SKM-1 (cell line): ENCODE measurements at regions not wholly inside any gene's neighbourhood (a gene's known extent, or its start where the extent isn't known, plus 50 kb on each side); places are given as distances from the start of the nearest gene placed in this dataset.

Experiments
- DNase-seq: peaks from one replicate; lab custom pipeline; 2025; ENCODE audit not compliant: unreplicated experiment; lab: John Stamatoyannopoulos, UW

DNA sequence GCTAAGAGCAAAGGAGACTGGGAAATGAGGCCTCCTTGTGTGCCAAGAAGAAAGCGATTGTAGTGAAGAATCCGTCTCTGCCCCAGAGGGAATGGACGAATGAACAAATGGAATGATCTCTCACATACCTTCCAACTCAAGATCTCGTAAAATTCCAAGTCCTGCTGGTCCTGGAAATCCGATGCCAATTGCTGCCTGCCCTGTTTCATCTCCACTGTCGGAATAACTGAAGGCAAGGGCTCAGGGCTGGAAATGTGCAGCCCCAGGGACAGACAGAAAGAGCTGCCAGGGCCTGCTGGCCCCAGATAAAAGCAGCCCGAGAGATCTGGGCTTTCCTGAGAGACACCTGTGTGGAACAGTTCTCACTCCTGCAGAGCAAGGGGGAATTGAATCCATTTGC lies 120.9 kb downstream of the MN1 start:
- no peak for DNase-seq

DNA sequence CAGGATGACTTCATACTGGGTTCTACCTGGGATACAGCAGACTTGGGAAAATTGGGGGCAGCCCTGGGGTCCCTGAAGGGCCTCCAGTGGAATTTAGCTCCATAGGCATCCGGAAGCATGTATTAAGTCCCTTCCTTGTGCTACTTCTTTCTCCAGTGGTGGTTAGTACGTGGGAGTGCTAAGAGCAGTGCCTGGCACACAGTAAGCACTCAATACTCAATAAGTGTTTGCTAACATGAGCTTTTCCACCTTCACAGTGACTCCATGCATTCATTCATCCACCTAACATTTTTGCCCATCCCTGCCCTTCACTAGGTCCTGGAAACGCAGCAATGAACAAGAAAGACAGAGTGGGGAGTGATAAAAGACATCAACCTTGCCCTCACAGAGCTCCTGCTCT lies 120.5 kb downstream of the MN1 start:
- DNase-seq: no peak

DNA sequence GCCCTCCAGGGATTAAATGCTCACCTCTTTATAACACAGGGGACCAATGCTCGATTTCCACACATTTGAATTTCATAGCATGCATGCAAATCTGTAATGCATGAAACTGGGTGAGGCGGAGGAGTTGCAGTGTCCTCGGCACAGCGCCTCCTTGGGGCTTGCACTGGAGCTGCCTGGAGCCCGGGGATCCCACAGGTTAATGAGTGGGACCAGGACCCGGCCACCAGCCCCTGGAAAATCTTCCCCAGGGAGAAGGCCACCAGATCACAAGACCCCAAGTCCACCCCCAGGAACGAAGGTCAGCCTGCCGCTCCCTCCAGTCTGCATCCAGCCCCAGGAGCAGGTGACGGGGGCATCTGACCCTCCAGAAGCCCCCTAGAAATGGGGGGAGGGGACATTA lies 119.1 kb downstream of the MN1 start:
- DNase-seq: no peak

DNA sequence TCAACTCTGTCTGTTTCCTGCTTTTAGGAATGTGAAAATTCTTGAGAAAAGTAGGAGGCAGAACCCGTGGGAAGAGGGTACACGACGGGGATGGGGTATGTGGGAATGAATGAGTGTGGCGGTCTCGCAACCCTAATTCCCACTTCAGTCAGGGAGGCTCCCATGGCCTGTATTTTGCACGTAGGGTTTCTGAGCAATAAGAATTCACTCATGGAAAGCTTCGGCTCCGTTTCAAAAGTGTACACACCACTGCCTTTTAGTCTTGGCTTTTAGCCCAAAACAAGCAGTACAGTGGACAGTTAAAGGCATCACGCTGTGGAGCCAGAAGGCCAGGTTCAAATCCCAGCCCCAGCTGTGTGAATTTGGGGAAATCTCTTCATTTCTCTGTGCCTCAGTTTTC lies 116.7 kb downstream of the MN1 start:
- DNase-seq: no peak

DNA sequence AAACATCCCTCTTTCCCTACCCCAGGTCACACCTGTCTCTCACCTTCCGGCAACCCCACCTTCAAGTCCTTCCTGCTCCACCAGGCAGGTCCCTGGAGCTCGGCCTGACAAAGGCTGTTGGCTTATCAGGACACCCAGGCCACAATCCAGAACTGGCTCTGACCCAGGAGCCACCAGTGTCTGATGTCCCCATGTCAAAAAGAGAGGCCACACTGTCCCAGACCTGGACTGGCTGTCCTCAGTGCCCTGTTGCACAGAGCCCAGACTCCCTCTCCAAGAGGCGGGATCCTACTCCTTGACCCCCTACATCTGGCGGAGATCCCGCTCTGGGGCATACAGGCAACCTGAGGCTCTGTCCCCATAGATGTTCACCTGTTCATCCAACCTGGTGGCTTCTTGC lies 116.0 kb downstream of the MN1 start:
- no peak for DNase-seq

DNA sequence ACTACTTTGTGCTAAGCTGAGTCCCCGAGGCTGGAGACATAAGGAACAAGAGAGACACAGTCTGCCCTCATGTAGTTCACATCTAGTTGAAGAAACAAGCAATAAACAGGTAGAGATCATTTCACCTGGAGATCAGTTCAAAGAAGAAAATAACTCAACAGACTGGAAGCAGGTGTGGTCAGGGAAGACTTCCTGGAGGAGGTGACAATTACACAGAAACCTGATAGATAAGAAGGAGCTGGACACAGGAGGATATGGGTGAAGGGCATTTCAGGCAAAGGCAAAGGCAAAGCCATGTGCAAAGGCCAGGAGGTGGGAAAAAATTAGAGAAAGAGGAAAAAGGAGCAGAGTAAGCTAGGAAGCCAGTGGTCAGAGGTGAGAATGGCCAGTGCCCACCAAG lies 115.6 kb downstream of the MN1 start:
- DNase-seq: no peak

DNA sequence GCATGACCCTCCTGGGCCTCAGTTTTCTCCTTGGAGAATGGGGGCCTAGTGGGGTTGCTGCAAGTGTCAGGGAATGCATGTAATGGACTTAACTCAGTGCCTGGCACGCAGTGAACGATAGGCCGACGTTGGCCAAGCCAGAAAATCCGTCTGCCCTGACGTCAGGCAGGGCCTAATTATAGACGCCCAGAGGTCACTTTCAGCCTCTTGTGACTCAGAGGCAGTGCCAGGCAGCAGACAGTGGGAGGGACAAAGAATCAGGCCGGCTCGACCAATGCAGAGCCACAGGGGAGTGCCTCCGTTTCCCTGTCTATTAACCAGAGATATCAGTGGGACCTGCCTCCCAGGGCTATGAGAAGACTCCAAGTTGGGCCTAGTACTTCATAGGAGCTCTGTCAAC lies 115.0 kb downstream of the MN1 start:
- DNase-seq: no peak

DNA sequence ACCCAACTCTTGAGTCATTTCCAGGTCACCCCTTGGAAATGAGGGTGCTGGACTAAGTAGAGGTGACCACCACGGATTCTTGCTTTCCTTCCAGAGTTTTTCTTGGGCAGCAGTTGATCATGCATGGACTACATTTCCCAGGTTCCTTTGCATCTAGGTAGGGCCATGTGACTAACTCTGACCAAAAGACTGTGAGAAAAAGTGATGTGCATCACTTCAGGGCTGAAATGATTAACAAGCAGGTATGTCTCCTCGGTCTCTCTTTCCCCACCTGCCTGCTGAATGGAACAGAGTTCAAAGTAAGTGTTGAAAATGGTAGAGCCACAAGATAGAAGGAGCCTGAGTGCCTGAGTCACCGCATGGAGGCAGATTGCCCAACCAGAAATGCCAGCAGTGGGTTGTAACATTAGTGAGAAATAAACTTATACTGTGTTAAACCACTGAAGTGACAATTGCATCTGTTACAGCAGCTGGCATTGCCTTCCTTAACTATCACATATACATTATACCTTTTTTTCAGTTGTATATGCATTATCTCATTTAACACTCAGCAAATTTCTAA lies 113.5 kb downstream of the MN1 start:
- DNase-seq: no peak

DNA sequence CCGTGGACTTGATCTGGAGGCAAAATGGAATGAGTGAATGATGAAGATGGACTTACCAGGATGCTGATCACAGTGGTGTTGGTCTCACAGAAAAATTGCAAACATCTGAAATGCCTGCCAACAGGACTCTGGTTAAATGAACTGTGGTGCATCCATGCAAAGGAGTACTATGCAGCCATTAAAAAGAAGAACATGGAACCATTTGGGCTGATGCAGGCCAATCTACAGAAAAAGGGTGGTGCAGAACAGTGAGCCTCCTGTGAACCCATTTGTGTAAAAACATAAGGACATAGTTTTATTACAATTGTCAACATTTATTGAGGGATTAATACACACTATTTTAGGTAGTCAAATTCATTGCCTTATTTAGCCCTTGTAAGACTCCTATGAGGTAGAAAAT lies 111.9 kb downstream of the MN1 start:
- no peak for DNase-seq

DNA sequence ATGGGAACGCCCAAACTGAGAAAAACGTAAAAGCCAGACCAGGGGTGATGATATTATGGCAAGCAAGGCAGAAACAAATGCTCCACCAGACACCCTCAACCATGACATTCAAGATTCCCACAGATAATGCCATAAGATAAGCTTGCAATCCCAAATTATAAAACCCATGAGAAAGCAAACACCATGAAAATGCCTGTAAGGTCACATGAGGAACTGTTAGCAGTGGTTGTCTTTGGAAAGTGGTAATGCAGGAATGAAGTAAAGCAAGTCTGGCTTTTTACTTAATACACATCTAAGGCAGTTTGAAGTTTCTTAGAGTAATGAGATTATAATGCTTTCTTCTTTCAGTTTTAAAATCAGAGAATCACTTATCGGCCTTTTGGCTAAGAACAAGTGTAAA lies 111.0 kb downstream of the MN1 start:
- DNase-seq: no peak

DNA sequence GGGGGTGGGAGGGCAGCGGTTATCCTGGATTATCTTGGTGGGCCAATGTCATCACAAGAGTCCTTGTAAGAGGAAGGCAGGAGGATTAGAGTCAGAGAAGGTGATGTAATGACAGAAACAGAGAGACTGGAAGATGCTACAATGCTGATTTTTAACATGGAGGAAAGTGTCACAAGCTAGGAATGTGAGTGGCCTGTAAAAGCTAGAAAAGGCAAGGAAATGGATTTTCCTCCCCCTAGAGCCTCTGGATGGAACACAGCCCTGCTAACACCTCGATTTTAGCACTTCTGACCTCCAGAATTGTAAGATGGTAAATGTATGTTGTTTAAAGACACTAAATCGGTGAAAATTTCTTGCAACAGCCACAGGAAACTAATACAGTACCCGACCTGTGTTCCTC lies 109.3 kb downstream of the MN1 start:
- no peak for DNase-seq

DNA sequence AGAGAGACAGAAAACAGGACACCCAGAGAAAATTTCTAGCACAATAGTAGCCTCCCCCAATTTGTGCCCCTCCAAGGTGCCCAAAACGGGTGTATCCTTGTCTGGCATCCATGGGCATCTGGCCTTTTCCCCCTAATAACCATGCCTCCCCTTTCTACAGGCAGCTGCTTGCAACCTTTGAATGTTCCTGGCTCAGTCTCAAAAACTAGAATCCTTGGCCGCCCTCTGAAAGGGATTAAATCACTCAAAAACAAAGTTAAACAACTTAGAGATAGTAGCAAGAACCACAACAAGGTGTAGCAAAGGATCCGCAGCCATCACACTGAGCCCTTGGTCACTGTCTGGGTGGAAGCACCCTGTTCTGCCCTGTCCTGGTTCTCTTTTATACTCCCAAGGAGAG lies 105.6 kb downstream of the MN1 start:
- no peak for DNase-seq

DNA sequence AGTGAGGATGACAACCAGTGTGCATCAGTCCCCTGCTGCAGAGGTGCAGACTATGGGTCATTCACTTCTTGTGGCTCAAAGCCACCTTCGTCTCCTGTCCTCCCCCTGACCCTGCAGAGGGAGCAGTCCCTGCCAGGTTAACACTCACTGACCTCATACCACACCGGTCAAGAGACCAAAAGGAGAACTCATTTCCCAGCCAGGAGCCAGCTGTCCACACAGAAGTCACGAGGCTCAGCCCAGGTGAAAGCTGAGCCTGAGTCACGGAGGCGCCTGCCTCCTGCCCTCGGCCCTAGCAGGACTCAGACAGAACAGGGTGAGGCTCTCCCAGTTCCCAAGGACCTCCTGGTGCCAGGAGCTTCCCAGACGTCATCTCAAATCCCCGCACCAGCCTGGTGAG lies 103.7 kb downstream of the MN1 start:
- no peak for DNase-seq
